Activated naive CD8-positive, alpha-beta T cell treated with anti-CD3 and anti-CD28 coated beads, Interleukin-2, amount 10 ng/mL, durations not matched to agents 7 days and 5 days (primary cell): ENCODE measurements at regions not wholly inside any gene's neighbourhood (a gene's known extent, or its start where the extent isn't known, plus 50 kb on each side); places are given as distances from the start of the nearest gene placed in this dataset.
"Not testable (repeated sequence)": the region's sequence is repeated elsewhere in the genome, so short reads cannot be mapped to it uniquely, and the experiment has no call there.

Experiments used
- ATAC-seq: fragments of 150-1000 bp; cut with Tn5 transposase; one replicate; pipeline ENCODE4 v1.10.0; 2021; ENCODE audit warnings: low read depth, moderate library complexity
- POLR2A ChIA-PET: fragments of 350-600 bp; sonication (Branson Sonifier 250); formaldehyde crosslinking; loops from one replicate; lab custom pipeline; 2021; ENCODE audit warnings: antibody characterized with exemption; lab: Charles Lee
- DNase-seq: peaks from one replicate; pipeline ENCODE4 v3.0.0; 2021
- H3K27ac Mint-ChIP-seq: one replicate; pipeline ENCODE4 v1.8.0; 2022; ENCODE audit warnings: mild to moderate bottlenecking, mixed read lengths
- H3K27me3 Mint-ChIP-seq: one replicate; pipeline ENCODE4 v1.8.0; 2022; ENCODE audit warnings: mild to moderate bottlenecking, moderate library complexity, mixed read lengths
- H3K36me3 Mint-ChIP-seq: one replicate; pipeline ENCODE4 v1.8.0; 2021; ENCODE audit warnings: mild to moderate bottlenecking, mixed read lengths
- H3K4me1 Mint-ChIP-seq: one replicate; pipeline ENCODE4 v1.8.0; 2021; ENCODE audit warnings: mixed read lengths
- H3K4me3 Mint-ChIP-seq: one replicate; pipeline ENCODE4 v1.8.0; 2022; ENCODE audit warnings: mild to moderate bottlenecking, moderate library complexity, mixed read lengths
- H3K9me3 Mint-ChIP-seq: one replicate; pipeline ENCODE4 v1.8.0; 2021; ENCODE audit warnings: mixed read lengths

GRCh38 chrX:148282504-148282903 is 217.9 kb upstream of the AFF2 start:
- ATAC-seq (peak; percentile 30), DNase-seq (no peak)
- H3K9me3 Mint-ChIP-seq: peaks cover 2% of the 10 kb centered on the region
- H3K27ac Mint-ChIP-seq: peak overlapping the region; percentile 51
- H3K4me3 Mint-ChIP-seq: peak overlapping the region; percentile 37
- H3K36me3 Mint-ChIP-seq: peaks cover 7% of the 10 kb centered on the region
- H3K4me1 Mint-ChIP-seq: peaks cover 22% of the 10 kb centered on the region
- POLR2A ChIA-PET: no interaction called here
- no peaks in the 10 kb centered on the region for H3K27me3 Mint-ChIP-seq

GRCh38 chrX:148284056-148284455 is 216.4 kb upstream of the AFF2 start:
- Mint-ChIP-seq H3K9me3 (peaks cover 2% of the 10 kb centered on the region), H3K27me3 (no peaks in the 10 kb centered on the region), H3K4me1 (peaks cover 22% of the 10 kb centered on the region), H3K27ac (no peak overlapping the region), H3K36me3 (peaks cover 7% of the 10 kb centered on the region), H3K4me3 (no peak overlapping the region)
- ATAC-seq (no peak), DNase-seq (no peak)
- POLR2A ChIA-PET: no interaction called here

GRCh38 chrX:148284821-148285220 is 215.6 kb upstream of the AFF2 start:
- POLR2A ChIA-PET: no interaction called here
- Mint-ChIP-seq H3K27ac (no peak overlapping the region), H3K27me3 (no peaks in the 10 kb centered on the region), H3K4me1 (peaks cover 22% of the 10 kb centered on the region), H3K9me3 (peaks cover 2% of the 10 kb centered on the region), H3K4me3 (no peak overlapping the region), H3K36me3 (peaks cover 7% of the 10 kb centered on the region)
- DNase-seq: no peak
- ATAC-seq: no peak

- Mint-ChIP-seq H3K4me1 (peaks cover 5% of the 10 kb centered on the region), H3K27me3 (no peaks in the 10 kb centered on the region), H3K9me3 (peaks cover 2% of the 10 kb centered on the region), H3K36me3 (peaks cover 3% of the 10 kb centered on the region), H3K4me3 (no peak overlapping the region), H3K27ac (no peak overlapping the region)
- DNase-seq (no peak), ATAC-seq (no peak)
- POLR2A ChIA-PET: no interaction called here
These were observed 212.0 kb upstream of the AFF2 start for GRCh38 chrX:148288451-148288850.

- Mint-ChIP-seq H3K27ac (no peak overlapping the region), H3K4me1 (peaks cover 5% of the 10 kb centered on the region), H3K27me3 (no peaks in the 10 kb centered on the region), H3K9me3 (peaks cover 2% of the 10 kb centered on the region), H3K36me3 (peaks cover 1% of the 10 kb centered on the region), H3K4me3 (no peak overlapping the region)
- no peak for ATAC-seq
- DNase-seq: no peak
- POLR2A ChIA-PET: no interaction called here
These were observed 210.4 kb upstream of the AFF2 start for GRCh38 chrX:148290041-148290440.

GRCh38 chrX:148290931-148291330 is 209.5 kb upstream of the AFF2 start:
- Mint-ChIP-seq H3K27ac (no peak overlapping the region), H3K4me1 (peaks cover 9% of the 10 kb centered on the region), H3K27me3 (no peaks in the 10 kb centered on the region), H3K36me3 (peaks cover 4% of the 10 kb centered on the region), H3K9me3 (peaks cover 2% of the 10 kb centered on the region), H3K4me3 (no peak overlapping the region)
- ATAC-seq (no peak), DNase-seq (no peak)
- POLR2A ChIA-PET: no interaction called here

- DNase-seq (no peak), ATAC-seq (peak; percentile 47)
- H3K4me3 Mint-ChIP-seq: no peak overlapping the region
- H3K9me3 Mint-ChIP-seq: peaks cover 2% of the 10 kb centered on the region
- H3K36me3 Mint-ChIP-seq: peaks cover 8% of the 10 kb centered on the region
- POLR2A ChIA-PET: no interaction called here
- no peaks in the 10 kb centered on the region for H3K27me3 Mint-ChIP-seq
- peaks cover 6% of the 10 kb centered on the region for H3K4me1 Mint-ChIP-seq
- H3K27ac Mint-ChIP-seq: no peak overlapping the region
These were observed 201.7 kb upstream of the AFF2 start for GRCh38 chrX:148298737-148299136.

- Mint-ChIP-seq H3K4me1 (peaks cover 13% of the 10 kb centered on the region), H3K36me3 (peaks cover 18% of the 10 kb centered on the region)
- H3K9me3 Mint-ChIP-seq, POLR2A ChIA-PET, H3K27me3 Mint-ChIP-seq, DNase-seq, H3K4me3 Mint-ChIP-seq, H3K27ac Mint-ChIP-seq, ATAC-seq: not testable (repeated sequence)
These were observed 195.2 kb upstream of the AFF2 start for GRCh38 chrX:148305214-148305613.

GRCh38 chrX:148309413-148309812 is 191.0 kb upstream of the AFF2 start:
- POLR2A ChIA-PET: no interaction called here
- DNase-seq (no peak), ATAC-seq (no peak)
- H3K36me3 Mint-ChIP-seq: peaks cover 15% of the 10 kb centered on the region
- H3K4me1 Mint-ChIP-seq: peaks cover 27% of the 10 kb centered on the region
- H3K4me3 Mint-ChIP-seq: no peak overlapping the region
- no peak overlapping the region for H3K27ac Mint-ChIP-seq
- H3K9me3 Mint-ChIP-seq: no peaks in the 10 kb centered on the region
- no peaks in the 10 kb centered on the region for H3K27me3 Mint-ChIP-seq

GRCh38 chrX:148310426-148311165 is 189.8 kb upstream of the AFF2 start:
- Mint-ChIP-seq H3K9me3 (no peaks in the 10 kb centered on the region), H3K27ac (peak overlapping the region; percentile 91), H3K4me3 (peak overlapping the region; percentile 53), H3K4me1 (peaks cover 27% of the 10 kb centered on the region), H3K27me3 (no peaks in the 10 kb centered on the region), H3K36me3 (peaks cover 15% of the 10 kb centered on the region)
- DNase-seq (peak; percentile 37), ATAC-seq (peak; percentile 95)
- POLR2A ChIA-PET: interaction anchor here (0.5 to 2.4 kb wide), 5 partner anchors 24 to 293 kb away, joined by 3 to 8 read pairs (median 3); no protein-coding TSS in a partner anchor

- no peak for ATAC-seq
- Mint-ChIP-seq H3K9me3 (no peaks in the 10 kb centered on the region), H3K4me3 (no peak overlapping the region), H3K27ac (peak overlapping the region; percentile 91), H3K4me1 (peaks cover 27% of the 10 kb centered on the region), H3K36me3 (peaks cover 15% of the 10 kb centered on the region), H3K27me3 (no peaks in the 10 kb centered on the region)
- no peak for DNase-seq
- POLR2A ChIA-PET: interaction anchor here (1.6 to 2.4 kb wide), 2 partner anchors 23 to 70 kb away, joined by 6 to 8 read pairs; no protein-coding TSS in a partner anchor
These were observed 188.9 kb upstream of the AFF2 start for GRCh38 chrX:148311544-148311943.

- DNase-seq (no peak), ATAC-seq (no peak)
- no peak overlapping the region for H3K4me3 Mint-ChIP-seq
- no peaks in the 10 kb centered on the region for H3K27me3 Mint-ChIP-seq
- H3K4me1 Mint-ChIP-seq: peaks cover 16% of the 10 kb centered on the region
- POLR2A ChIA-PET: no interaction called here
- no peak overlapping the region for H3K27ac Mint-ChIP-seq
- H3K9me3 Mint-ChIP-seq: peaks cover 5% of the 10 kb centered on the region
- H3K36me3 Mint-ChIP-seq: peaks cover 3% of the 10 kb centered on the region
These were observed 185.5 kb upstream of the AFF2 start for GRCh38 chrX:148314876-148315275.

- DNase-seq (no peak), ATAC-seq (no peak)
- no peak overlapping the region for H3K4me3 Mint-ChIP-seq
- peaks cover 8% of the 10 kb centered on the region for H3K4me1 Mint-ChIP-seq
- H3K27ac Mint-ChIP-seq: no peak overlapping the region
- no peaks in the 10 kb centered on the region for H3K27me3 Mint-ChIP-seq
- H3K36me3 Mint-ChIP-seq: peaks cover 3% of the 10 kb centered on the region
- H3K9me3 Mint-ChIP-seq: peaks cover 5% of the 10 kb centered on the region
- POLR2A ChIA-PET: no interaction called here
These were observed 184.0 kb upstream of the AFF2 start for GRCh38 chrX:148316446-148316845.

GRCh38 chrX:148322906-148323305 is 177.5 kb upstream of the AFF2 start:
- no peak for DNase-seq
- Mint-ChIP-seq H3K27me3 (no peaks in the 10 kb centered on the region), H3K27ac (no peak overlapping the region), H3K9me3 (peaks cover 6% of the 10 kb centered on the region), H3K4me1 (peaks cover 2% of the 10 kb centered on the region), H3K4me3 (no peak overlapping the region), H3K36me3 (peaks cover 3% of the 10 kb centered on the region)
- ATAC-seq: no peak
- POLR2A ChIA-PET: no interaction called here
